Activated CD4-positive, alpha-beta T cell treated with anti-CD3 and anti-CD28 coated beads, Interleukin-2, amount 50 U/mL, for 4 hours (primary cell): ENCODE measurements at regions not wholly inside any gene's neighbourhood (a gene's known extent, or its start where the extent isn't known, plus 50 kb on each side); places are given as distances from the start of the nearest gene placed in this dataset.

Experiments used
- DNase-seq, 2 experiments: peaks; one replicate each; pipeline ENCODE4 v3.0.0-alpha.2; 2020

DNA sequence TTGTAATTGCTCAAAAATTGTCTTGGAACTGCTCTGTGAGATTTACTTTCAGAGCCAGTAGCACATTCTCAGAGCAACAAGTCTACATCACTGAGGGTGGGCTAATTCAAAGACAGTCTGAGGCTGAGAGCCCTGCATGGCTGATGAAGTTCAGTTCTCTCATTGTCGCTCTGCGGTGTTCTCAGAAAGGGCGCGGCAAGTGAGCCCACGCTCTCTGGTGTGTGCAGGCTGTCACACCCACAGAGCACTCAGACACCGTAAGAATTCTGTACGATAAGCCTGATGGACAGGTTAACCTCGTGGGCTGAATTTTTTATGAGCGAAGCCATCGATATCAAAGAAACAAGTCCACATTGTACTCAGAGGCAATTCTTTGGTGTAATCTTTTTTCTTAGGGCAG lies 557.8 kb downstream of the HACE1 start:
- DNase-seq: no peak

GRCh38 chr6:104286641-104287040 lies 573.1 kb downstream of the HACE1 start:
- DNase-seq: no peak

DNA sequence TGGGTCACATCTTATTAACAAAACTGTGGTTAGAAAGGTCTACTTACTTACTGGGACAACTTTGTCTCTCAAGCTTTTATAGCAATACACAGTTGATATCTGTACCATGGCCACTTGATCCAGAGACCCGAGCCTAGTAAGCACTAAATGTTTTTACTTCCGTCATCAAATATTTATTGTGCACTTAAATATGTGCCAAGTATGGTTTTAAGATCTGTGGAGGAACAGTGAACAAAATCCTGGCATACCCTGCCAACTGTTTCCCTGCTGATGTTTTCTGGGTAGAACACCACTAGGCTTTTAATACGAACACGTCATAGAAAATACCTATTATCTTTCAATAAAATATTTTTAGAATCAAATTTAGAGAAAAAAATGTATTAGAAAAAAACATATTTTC lies 574.8 kb downstream of the HACE1 start:
- no peak for DNase-seq

DNA sequence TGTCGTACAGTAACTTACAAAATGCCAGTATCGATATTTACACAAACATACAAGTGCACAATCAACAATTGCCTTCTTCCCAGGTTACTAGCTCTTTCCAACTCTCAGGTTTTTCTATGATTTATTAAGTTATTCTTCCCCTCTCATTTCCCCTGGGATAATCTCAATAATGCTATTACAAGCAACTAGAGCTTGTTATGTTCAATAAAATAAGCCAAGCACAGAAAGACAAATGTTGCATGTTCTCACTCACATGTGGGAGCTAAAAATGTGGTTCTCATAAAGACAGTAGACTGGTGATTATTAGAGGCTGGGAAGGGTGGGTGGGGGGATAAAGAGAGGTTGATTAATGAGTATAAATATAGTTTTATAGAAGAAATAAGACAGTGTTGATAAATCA lies 577.1 kb downstream of the HACE1 start:
- DNase-seq: no peak

DNA sequence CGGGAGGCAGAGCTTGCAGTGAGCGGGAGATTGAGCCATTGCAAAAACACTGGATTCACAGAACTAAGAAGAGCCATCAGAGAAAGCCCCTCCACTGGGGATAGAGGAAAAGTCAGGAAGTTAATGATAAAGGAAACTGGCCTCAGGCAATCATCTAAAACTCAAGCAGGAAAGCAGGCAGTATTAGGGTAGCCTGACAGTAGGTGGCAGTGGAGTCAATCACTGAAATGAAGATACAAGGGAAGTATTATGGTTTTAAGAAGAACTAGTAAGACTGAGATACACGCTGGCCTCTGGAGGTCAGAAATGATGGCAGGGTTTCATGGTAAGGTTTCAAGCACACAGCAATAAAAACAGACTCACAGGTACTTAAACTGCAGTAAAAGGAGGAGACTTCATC lies 578.3 kb downstream of the HACE1 start:
- no peak for DNase-seq

- no peak for DNase-seq
Observed at GRCh38 chr6:104268389-104268788, 591.3 kb downstream of the HACE1 start.

GRCh38 chr6:104266922-104267321 lies 592.8 kb downstream of the HACE1 start:
- DNase-seq: no peak

DNA sequence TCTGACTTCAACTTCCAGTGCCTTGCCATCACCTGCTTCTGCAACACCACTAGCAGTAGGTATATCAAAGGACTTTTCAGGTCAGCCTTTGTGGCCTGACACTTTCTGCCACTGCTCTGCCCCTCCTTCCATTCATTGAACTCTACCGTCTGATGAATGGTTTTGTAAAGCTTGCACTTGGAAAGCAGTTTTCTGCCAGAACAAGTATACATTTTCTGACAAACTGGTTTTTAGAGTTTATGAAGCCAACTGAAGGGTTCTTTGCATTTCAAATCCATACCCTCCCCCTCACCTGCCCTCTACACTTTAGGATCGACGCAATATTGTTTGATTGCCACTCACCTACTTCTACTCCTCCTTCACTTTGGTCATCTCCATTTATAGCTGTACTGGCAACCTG lies 603.1 kb downstream of the HACE1 start:
- no peak for DNase-seq

GRCh38 chr6:104253236-104253635 lies 606.5 kb downstream of the HACE1 start:
- no peak for DNase-seq

GRCh38 chr6:104252276-104252675 lies 607.4 kb downstream of the HACE1 start:
- no peak for DNase-seq

GRCh38 chr6:104251651-104252050 lies 608.1 kb downstream of the HACE1 start:
- no peak for DNase-seq

DNA sequence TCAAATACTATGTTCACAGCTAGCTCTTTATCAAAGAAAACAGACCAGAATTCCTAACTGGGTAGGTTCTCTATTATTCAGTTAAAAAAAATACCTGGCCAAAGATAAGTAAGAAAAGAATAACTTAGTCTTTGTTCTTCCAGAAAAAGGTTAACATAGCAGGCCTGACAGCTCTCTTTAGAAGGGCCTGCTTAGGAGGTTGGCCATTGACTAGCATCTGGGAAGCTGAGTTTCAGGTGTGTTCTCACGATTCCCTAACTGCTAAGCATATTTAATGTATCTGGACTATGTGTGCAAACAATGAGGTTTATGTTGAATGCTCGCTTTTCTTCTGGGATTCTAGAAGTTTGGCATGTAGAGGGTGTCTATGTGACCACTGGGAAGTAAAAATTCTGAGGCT lies 618.9 kb downstream of the HACE1 start:
- no peak for DNase-seq

GRCh38 chr6:104239971-104240370 lies 619.7 kb downstream of the HACE1 start:
- no peak for DNase-seq

GRCh38 chr6:104229057-104229456 lies 630.7 kb downstream of the HACE1 start:
- DNase-seq: no peak

GRCh38 chr6:104227508-104227907 lies 632.2 kb downstream of the HACE1 start:
- no peak for DNase-seq

GRCh38 chr6:104226790-104227446 lies 632.8 kb downstream of the HACE1 start:
- no peak for DNase-seq

- DNase-seq: no peak
Observed at GRCh38 chr6:104218116-104218515, 641.6 kb downstream of the HACE1 start.

DNA sequence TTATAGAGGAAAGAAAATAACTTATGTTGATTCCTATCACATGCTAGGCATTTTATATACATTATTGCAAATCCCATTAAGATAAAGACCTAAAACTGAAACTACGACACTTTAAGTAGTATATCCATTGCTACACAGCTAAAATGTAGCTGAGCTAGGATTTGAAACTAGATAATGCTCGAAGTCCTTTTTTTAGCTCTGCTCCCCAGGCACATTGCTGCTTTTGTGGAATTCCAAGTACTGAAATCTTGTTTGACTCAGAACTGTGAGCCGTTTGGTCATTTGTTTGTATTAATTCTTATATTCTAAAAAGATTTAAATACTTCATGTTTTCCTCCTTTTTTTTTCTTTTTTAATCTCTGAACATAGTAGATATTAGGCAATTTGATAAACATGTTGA lies 644.8 kb downstream of the HACE1 start:
- DNase-seq: no peak

GRCh38 chr6:104212977-104213668 lies 646.6 kb downstream of the HACE1 start:
- no peak for DNase-seq

- DNase-seq: no peak
Observed at GRCh38 chr6:104207635-104208034, 652.1 kb downstream of the HACE1 start.

- no peak for DNase-seq
Observed at GRCh38 chr6:104201557-104201956, 658.2 kb downstream of the HACE1 start.

DNA sequence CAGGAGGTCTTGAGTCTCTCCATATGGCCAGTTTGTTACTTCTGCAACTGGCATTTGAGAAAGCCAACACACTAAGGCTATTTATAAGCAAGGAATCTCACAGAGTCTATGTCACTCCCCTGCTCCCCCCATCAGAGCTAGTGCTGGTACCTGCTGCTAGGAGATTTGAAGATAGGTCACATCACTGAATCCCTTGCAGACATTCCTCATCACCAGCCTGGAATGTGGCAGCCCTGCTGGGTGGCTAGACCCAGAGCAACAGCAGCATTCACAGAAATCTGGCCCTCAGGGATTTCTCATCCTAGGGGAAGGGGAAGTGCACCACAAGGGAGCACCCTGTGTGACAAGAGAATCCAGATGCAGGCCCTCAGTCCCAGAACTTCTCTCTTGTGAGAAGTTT lies 672.1 kb downstream of the HACE1 start:
- DNase-seq: no peak

GRCh38 chr6:104186831-104187230 lies 672.9 kb downstream of the HACE1 start:
- no peak for DNase-seq

GRCh38 chr6:104183816-104184435 lies 675.8 kb downstream of the HACE1 start:
- no peak for DNase-seq
